Epithelial cell of esophagus (primary cell): ENCODE measurements at regions not wholly inside any gene's neighbourhood (a gene's known extent, or its start where the extent isn't known, plus 50 kb on each side); places are given as distances from the start of the nearest gene placed in this dataset.

ENCODE experiments used
- DNase-seq: peaks from one replicate; pipeline ENCODE4 v3.0.0; 2010; ENCODE audit warnings: low read depth
- H3K4me3 ChIP-seq: 2 replicates; pipeline ENCODE4 v1.5.1; 2011; ENCODE audit warnings: mild to moderate bottlenecking, low read length, control low read depth
- TF ChIP-seq, protein P1 (sequence below): IDR thresholded peaks from 2 replicates; pipeline ENCODE4 v1.5.1; 2011; ENCODE audit warnings: low read depth, mild to moderate bottlenecking, low read length, control low read depth, inconsistent platforms; ENCODE audit not compliant: insufficient read depth; ENCODE audit errors: missing control alignments

DNA sequence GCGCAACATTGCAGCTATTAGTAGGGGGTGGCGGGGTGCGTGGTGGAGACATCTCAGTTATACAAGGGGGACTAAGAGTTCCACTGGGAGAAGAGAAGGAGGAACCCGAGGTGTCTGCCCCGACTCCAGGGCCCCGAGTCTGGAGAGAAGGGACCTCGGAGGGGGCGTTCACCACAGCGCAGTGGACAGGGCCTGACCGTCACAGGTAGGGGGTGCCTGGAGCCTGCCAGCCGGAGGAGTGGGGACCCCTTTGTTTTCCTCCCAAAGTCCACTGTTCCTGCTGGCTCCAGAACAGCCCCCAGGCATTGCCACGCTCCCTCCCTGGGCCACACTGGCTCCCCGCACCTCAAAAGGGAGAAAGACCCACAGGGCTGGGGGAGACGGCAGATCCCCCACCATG is 175.9 kb upstream of the TNRC6C start:
- DNase-seq: no peak
- no peak overlapping the region for H3K4me3 ChIP-seq
- TF ChIP-seq, protein P1, sequence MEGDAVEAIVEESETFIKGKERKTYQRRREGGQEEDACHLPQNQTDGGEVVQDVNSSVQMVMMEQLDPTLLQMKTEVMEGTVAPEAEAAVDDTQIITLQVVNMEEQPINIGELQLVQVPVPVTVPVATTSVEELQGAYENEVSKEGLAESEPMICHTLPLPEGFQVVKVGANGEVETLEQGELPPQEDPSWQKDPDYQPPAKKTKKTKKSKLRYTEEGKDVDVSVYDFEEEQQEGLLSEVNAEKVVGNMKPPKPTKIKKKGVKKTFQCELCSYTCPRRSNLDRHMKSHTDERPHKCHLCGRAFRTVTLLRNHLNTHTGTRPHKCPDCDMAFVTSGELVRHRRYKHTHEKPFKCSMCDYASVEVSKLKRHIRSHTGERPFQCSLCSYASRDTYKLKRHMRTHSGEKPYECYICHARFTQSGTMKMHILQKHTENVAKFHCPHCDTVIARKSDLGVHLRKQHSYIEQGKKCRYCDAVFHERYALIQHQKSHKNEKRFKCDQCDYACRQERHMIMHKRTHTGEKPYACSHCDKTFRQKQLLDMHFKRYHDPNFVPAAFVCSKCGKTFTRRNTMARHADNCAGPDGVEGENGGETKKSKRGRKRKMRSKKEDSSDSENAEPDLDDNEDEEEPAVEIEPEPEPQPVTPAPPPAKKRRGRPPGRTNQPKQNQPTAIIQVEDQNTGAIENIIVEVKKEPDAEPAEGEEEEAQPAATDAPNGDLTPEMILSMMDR: no peak

DNA sequence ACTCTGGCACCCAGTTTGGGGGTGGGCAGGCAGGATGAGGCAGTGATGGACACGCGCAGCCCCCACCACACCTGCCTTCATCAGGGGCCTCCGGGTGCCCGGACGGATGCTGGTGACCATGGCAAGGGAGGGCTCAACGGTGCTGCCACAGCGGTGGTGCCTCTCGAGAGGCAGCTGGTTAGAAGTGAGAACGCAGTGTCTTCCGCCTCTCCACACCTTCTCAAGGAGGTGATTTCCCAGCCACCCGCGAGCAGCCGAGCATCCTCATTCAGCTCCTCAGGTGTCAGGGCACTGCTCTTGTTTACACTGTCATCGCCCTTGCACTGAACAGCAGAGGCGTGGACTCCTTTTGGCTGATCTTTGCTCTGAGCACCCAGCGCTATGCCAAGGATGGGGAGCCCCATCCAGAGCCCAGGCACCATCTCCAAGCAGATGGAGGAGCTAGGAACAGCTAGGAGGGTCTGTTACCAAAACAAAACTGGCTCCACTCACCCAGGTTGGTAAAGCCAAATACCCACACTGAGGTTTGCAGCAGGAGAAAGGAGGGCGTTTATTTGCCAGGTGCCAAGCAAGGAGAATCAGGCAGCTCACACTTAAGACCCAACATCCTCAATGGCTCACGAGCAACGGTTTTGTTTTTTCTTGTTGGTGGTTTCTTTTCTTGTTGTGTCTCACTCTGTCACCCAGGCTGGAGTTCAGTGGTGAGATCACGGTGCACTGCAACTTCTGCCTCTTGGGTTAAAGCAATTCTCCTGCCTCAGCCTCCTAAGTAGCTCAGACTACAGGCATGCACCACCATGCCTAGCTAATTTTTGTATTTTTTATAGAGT is 174.3 kb upstream of the TNRC6C start:
- no peak for DNase-seq
- TF ChIP-seq, protein P1: no peak
- H3K4me3 ChIP-seq: no peak overlapping the region

DNA sequence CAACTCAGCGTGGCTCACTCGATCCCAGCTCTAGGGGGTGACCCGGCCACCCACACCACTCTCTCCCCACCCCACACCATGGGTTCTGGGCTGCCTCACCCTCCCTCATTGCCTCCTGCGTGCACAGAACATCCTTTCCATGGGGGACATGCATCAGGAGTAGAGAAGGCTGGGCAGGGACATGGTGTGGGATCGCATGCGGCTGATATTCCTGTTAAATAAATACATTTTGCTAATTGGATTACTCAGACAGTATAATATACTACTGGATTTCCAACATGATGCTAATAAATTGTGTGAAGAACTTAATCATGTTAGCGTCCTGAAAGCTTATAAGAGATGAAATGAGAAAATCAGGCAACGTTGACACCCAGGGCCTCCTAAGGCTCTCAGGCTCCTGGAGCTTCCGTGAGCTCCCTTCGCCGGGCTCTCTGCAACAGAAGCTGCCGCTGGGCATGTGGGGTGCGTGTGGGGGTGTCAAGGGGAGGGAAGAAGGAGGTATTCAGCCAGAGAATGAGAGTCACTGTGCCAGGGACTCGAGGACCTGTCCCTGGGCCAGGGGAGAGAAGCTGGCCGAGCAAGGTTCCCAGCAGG is 173.1 kb upstream of the TNRC6C start:
- DNase-seq: no peak
- H3K4me3 ChIP-seq: no peak overlapping the region
- TF ChIP-seq, protein P1: no peak

DNA sequence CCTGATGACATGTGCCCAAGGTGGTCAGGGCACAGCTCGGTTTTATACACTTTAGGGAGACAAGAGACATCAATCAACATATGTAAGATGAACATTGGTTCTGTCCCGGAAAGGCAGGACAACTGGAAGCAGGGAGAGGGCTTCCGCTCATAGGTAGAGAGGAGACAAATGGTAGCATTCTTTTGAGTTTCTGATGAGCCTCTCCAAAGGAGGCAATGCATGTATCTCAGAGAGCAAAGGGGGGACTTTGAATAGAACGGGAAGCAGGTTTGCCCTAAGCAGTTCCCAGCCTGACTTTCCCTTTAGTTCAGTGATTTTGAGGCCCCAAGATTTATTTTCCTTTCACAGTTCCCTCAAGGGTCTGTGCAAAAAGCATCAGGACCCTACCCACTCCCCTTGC is 172.4 kb upstream of the TNRC6C start:
- H3K4me3 ChIP-seq: no peak overlapping the region
- TF ChIP-seq, protein P1: no peak
- no peak for DNase-seq

DNA sequence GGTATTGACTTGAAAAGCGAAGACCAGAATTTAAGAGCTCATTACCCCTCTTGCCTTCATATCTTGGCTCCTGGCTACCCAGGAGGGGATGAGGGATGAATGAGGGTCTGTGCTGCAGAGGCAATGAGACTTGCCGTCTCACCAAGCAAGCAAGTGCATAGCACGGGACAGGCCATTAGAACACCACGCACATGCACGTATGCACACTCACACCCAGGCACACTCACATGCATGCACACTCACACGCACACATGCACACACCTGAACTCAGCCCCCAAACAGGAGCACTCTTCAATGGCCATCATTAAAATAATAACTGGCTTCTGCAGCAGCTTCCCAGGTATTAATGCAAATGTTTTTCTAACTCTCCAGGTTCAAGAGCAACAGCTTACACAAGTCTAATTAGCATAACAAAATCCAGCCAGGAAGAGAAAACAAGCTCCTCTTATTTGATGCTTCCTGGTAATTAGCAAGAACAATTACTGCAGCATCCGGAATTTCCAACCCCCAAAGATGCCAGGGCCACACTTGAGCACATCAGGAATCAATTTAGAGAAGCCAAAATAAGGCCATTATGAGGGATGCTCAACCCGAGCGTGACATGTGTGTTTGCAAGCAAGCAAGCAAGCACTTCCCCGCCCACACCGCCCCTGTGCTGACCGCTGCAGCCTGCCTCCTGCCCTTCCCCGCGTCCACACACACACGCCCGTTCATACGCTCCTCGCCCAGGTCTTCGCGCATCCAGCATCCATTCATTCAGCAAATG is 171.6 kb upstream of the TNRC6C start:
- TF ChIP-seq, protein P1: no peak
- H3K4me3 ChIP-seq: no peak overlapping the region
- no peak for DNase-seq

DNA sequence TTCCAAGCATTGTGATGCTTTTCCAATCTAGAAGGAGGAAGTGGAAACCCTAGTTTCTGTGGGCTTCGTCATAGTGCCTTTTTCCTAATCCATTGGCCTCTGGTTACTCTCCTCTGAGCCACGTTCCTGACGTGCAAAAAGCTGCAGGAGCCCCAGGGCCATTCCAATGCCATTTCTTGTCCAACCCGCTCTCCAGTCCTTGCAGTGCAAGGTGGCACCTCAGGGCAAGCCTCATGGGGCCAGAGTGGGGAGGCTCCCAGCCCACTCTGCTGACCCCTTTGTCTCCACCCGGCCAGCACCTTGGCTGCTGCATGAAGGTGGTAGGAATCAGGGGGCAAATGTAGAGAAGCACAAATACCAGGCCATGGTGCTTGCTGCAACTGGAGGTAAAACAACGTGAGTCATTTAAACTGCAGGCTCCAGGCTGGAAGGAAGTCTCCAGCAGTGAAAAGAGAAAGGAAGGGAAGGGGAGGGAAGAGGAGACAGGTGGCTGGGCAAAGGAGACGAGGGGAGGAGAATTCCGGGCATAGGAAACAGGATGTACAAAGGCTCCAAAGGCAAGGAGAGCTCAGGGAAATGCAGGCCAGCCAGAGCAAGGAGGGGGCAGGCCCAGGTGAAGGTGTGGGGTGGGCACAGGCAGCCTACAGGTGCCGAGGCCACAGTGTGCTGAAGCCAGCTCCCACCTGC is 168.2 kb upstream of the TNRC6C start:
- no peak for DNase-seq
- H3K4me3 ChIP-seq: no peak overlapping the region
- TF ChIP-seq, protein P1: no peak
